MM.1S (cell line): ENCODE measurements at regions not wholly inside any gene's neighbourhood (a gene's known extent, or its start where the extent isn't known, plus 50 kb on each side); places are given as distances from the start of the nearest gene placed in this dataset.

ENCODE experiments used
- EZH2phosphoT487 ChIP-seq: fragments of 300-600 bp; sonication (generic); IDR thresholded peaks from 2 replicates; pipeline ENCODE4 v1.6.1; 2018; ENCODE audit warnings: antibody characterized with exemption, low read length
- TF ChIP-seq, protein P1 (sequence below): fragments of 300-600 bp; sonication (generic); IDR thresholded peaks from 2 replicates; pipeline ENCODE4 v1.5.1; 2016; ENCODE audit warnings: antibody characterized with exemption, low read length, mixed read lengths

- TF ChIP-seq, protein P1, sequence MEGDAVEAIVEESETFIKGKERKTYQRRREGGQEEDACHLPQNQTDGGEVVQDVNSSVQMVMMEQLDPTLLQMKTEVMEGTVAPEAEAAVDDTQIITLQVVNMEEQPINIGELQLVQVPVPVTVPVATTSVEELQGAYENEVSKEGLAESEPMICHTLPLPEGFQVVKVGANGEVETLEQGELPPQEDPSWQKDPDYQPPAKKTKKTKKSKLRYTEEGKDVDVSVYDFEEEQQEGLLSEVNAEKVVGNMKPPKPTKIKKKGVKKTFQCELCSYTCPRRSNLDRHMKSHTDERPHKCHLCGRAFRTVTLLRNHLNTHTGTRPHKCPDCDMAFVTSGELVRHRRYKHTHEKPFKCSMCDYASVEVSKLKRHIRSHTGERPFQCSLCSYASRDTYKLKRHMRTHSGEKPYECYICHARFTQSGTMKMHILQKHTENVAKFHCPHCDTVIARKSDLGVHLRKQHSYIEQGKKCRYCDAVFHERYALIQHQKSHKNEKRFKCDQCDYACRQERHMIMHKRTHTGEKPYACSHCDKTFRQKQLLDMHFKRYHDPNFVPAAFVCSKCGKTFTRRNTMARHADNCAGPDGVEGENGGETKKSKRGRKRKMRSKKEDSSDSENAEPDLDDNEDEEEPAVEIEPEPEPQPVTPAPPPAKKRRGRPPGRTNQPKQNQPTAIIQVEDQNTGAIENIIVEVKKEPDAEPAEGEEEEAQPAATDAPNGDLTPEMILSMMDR = no peak
- TF ChIP-seq EZH2phosphoT487 = no peak
Observed at GRCh38 chr20:48080583-48080982, 295.3 kb upstream of the SULF2 start.
